GM06990 (cell line): ENCODE measurements at regions not wholly inside any gene's neighbourhood (a gene's known extent, or its start where the extent isn't known, plus 50 kb on each side); places are given as distances from the start of the nearest gene placed in this dataset.

ENCODE experiments used
- DNase-seq: peaks from one replicate; pipeline ENCODE4 v3.0.0-alpha.2; 2011; ENCODE audit not compliant: insufficient read length; ENCODE audit errors: extremely low read depth
- H3K27me3 ChIP-seq: replicated peaks from 2 replicates; pipeline ENCODE4 v1.6.0; 2011; ENCODE audit warnings: low read length; ENCODE audit not compliant: control insufficient read depth, insufficient read depth
- H3K36me3 ChIP-seq: 2 replicates; pipeline ENCODE4 v1.5.1; 2011; ENCODE audit warnings: low read length; ENCODE audit not compliant: control insufficient read depth, insufficient read depth
- H3K4me3 ChIP-seq: replicated peaks from 2 replicates; pipeline ENCODE4 v1.5.1; 2011; ENCODE audit warnings: low read depth, mild to moderate bottlenecking, control low read depth, low read length
- TF ChIP-seq, protein P1 (sequence below): IDR thresholded peaks from 2 replicates; pipeline ENCODE4 v1.5.1; 2011; ENCODE audit warnings: low read length, control low read depth, mild to moderate bottlenecking, inconsistent platforms; ENCODE audit not compliant: insufficient read depth, poor library complexity, severe bottlenecking

DNA sequence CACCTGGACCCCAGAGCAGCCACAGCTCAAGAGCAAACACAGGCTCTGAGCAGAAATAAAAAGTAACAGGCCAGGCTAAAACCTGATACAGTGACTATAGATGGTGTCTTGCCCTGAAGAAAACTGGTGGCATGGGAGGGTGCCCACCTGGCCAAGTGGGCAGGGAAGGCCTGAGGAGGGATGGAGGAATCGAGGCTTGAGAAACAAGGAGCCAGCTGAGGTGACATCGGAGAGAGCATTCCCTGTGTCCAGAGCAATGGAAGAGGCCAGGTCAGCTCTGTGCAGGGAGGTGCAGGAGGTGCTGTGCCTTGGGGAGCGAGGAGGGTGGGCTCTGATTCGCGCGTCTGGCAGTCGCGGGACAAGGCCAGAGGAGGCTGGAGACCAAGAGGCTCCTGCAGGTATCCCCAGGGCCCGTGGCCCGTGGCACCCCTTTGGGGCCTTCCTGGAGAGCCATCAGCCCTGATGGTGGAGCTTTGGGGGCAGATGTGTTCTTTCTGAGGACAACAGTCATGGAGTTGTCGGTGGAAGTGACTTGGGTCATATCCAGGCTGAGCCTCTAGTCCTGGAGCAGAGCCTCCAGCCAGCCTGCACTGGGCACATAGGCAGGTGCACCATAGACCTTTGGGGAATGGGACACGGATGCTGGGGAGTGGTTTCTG is 56.1 kb downstream of the PLXNA1 start:
- no peaks in the 10 kb centered on the region; the same call in 1 of the 2 replicates for H3K27me3 ChIP-seq
- no peak for DNase-seq
- TF ChIP-seq, protein P1, sequence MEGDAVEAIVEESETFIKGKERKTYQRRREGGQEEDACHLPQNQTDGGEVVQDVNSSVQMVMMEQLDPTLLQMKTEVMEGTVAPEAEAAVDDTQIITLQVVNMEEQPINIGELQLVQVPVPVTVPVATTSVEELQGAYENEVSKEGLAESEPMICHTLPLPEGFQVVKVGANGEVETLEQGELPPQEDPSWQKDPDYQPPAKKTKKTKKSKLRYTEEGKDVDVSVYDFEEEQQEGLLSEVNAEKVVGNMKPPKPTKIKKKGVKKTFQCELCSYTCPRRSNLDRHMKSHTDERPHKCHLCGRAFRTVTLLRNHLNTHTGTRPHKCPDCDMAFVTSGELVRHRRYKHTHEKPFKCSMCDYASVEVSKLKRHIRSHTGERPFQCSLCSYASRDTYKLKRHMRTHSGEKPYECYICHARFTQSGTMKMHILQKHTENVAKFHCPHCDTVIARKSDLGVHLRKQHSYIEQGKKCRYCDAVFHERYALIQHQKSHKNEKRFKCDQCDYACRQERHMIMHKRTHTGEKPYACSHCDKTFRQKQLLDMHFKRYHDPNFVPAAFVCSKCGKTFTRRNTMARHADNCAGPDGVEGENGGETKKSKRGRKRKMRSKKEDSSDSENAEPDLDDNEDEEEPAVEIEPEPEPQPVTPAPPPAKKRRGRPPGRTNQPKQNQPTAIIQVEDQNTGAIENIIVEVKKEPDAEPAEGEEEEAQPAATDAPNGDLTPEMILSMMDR: no peak
- no peaks in the 10 kb centered on the region for H3K36me3 ChIP-seq
- no peak overlapping the region for H3K4me3 ChIP-seq

DNA sequence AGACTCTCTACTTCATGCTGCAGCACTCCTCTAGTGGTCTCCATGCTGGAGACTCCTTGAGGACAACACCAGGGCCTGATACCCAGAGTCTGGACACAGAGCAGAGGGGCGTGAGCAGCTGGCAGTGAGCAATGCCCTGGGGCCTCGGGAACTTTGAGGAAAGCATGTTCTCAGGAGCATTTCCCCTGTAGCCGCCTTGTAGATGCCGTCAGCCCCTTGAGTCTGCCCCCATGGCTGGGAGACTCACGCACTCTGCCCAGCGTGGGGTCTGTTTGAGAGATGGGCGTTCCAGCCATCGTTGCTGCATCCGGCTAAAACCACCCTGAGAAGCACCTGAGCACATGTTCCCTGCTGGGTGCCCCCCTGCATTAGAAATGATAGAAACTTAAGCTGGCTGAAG is 56.8 kb downstream of the PLXNA1 start:
- no peak overlapping the region for H3K4me3 ChIP-seq
- TF ChIP-seq, protein P1: no peak
- no peaks in the 10 kb centered on the region; the same call in 1 of the 2 replicates for H3K27me3 ChIP-seq
- no peaks in the 10 kb centered on the region for H3K36me3 ChIP-seq
- DNase-seq: no peak

DNA sequence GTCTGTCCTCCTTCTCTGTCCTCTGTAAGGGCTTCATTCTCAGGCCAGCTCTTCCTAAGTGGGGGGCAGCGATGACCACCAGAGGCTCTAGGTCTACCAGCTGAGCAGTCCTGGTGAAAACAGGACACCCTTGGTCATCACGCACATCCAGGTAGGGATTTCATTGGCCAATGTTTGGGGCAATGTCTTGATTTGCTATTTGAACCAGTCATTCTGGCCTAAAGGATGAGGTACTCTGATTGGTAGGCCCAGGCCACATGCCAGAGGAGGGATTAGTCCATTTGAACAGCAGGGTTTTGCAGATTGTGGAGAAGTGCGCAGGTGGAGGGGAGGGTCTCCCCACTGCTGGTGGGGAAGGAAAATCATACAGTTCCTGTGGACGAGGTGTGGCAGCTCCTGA is 57.3 kb downstream of the PLXNA1 start:
- Histone ChIP-seq H3K27me3 (no peaks in the 10 kb centered on the region; the same call in 1 of the 2 replicates), H3K36me3 (no peaks in the 10 kb centered on the region), H3K4me3 (no peak overlapping the region)
- TF ChIP-seq, protein P1: no peak
- DNase-seq: no peak

DNA sequence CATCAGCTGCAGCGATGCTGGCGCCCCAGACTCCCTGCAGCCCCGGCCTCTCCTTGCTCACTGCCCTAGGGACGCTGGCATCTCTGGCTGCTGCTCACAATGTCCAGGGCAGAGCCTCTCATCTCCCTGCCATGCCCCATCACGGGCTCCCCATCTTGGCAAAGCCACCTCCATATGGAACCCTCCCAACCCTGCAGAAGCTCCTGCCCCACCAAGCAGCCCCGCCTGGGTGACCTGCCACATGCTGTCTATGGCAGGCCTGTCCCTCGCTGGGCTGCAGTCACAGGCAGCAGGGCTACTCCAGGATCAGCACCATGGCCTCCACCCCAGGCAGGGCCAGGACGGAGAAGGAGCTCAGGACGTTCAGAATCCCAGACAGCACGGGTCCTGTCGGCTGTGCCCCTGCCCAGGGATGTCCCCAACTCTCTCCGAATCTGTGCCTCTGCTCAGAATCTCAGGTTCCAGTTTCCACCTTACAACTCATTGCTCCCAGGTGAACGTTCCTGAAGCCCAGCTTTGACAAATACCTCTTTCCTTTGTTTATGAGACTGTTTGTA is 58.4 kb downstream of the PLXNA1 start:
- no peaks in the 10 kb centered on the region; the same call in 1 of the 2 replicates for H3K27me3 ChIP-seq
- no peak for DNase-seq
- no peak overlapping the region for H3K4me3 ChIP-seq
- no peaks in the 10 kb centered on the region for H3K36me3 ChIP-seq
- TF ChIP-seq, protein P1: no peak

DNA sequence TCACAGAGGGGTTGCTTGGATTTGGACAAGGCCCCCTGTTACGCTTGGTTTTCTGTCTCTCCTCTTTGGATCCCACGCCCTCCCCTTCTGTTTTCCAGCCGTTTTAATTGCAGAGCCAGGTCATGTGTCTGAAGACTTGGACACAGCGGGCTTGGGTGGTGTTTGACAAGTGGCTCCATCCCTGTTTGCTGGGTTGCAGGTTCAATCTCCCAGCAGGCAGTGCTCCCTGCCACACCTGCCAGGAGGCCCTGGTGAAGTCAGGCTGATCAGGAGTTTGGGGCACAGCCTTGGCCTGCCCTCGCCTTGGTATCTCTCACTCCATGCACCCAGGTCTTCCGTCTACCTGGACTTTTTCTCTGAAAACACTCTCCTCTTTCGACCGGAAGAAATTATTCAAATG is 59.0 kb downstream of the PLXNA1 start:
- Histone ChIP-seq H3K36me3 (no peaks in the 10 kb centered on the region), H3K27me3 (no peaks in the 10 kb centered on the region; the same call in 1 of the 2 replicates), H3K4me3 (no peak overlapping the region)
- DNase-seq: no peak
- TF ChIP-seq, protein P1: no peak
